ENCODE measurements at regions not wholly inside any gene's neighbourhood (a gene's known extent, or its start where the extent isn't known, plus 50 kb on each side); places are given as distances from the start of the nearest gene placed in this dataset.
A peak's percentile ranks its signal among the peaks of the same experiment; 100 is the strongest.

DNA sequence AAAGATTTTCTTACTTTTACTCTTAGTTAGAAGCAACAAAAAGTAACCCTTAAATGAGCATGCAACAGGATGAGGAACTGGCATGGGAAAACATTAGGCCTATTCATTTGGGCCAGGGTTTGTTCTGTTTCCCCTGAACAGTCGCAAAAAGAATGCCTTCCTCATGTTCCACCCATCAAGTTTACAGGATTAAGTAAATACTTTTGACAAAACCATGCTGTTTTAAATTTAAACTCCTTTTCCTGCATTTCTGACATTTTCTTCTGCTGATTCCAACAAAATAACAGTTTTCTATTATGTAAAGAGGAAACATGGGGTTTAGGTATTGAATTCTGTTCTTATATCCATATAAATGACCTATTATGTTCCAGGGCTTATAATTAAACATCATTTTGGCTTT is 236.6 kb upstream of the ACTBL2 start:
- ChIA-PET POLR2A (no interaction called here), CTCF (no interaction called here)
- no peak for DNase-seq
- Histone ChIP-seq H3K4me1 (ENCODE audit: control insufficient read depth in 1 of 2, insufficient read depth in 2 of 2, low read depth in 1 of 2, low read length in 1 of 2) (no peaks in the 10 kb centered on the region), H3K9ac (no peak overlapping the region), H3K27me3 (ENCODE audit: insufficient read depth) (no peaks in the 10 kb centered on the region), H3K9me2 (no peaks in the 10 kb centered on the region; the same call in 1 of the 2 replicates), H4K20me1 (ENCODE audit: insufficient read depth) (no peaks in the 10 kb centered on the region), H3F3A (replicated peaks; ENCODE audit: insufficient read depth) (no peaks in the 10 kb centered on the region), H3K4me2 (0 out of 2 replicates have a peak overlapping the region, but pooled peaks have one; percentile 3), H2AFZ (ENCODE audit: low read depth) (0 out of 2 replicates have a peak overlapping the region, but pooled peaks have one; percentile 39), H3K79me2 (ENCODE audit: insufficient read depth) (no peaks in the 10 kb centered on the region), H3K27ac (ENCODE audit: low read depth in 2 of 2, low read length in 1 of 2) (peak overlapping the region in 1 of 2 experiments; percentile 28; a peak in 1 of 4 replicates), H3K36me3 (replicated peaks in 1 of 2; ENCODE audit: control insufficient read depth in 1 of 2, insufficient read depth in 2 of 2, low read length in 1 of 2) (no peaks in the 10 kb centered on the region), H3K9me3 (no peaks in the 10 kb centered on the region), H3K4me3 (ENCODE audit: low read depth in 2 of 2, low read length in 1 of 2) (no peak overlapping the region)
- 68% methylated on average over 1 of the region's 1 CpG for WGBS (ENCODE audit: low lambda C conversion rate)
- TF ChIP-seq TEAD4 (IDR thresholded peaks at IDR 0.05; ENCODE audit: borderline replicate concordance, insufficient read depth) (no peak), GABPA (IDR thresholded peaks at IDR 0.05; ENCODE audit: low read depth) (no peak)

- POLR2A ChIA-PET = no interaction called here
- H2AFZ ChIP-seq (ENCODE audit: low read depth) = no peak overlapping the region
- WGBS (ENCODE audit: low lambda C conversion rate) = 35% methylated on average over 2 of the region's 2 CpGs
These were observed 235.5 kb upstream of the ACTBL2 start for GRCh38 chr5:57718155-57718554.

GRCh38 chr5:57717555-57717954 is 234.9 kb upstream of the ACTBL2 start:
- no peak overlapping the region for H2AFZ ChIP-seq (ENCODE audit: low read depth)
- H3K79me2 ChIP-seq (ENCODE audit: insufficient read depth) = no peaks in the 10 kb centered on the region
- H3K4me3 ChIP-seq (ENCODE audit: low read depth in 2 of 2, low read length in 1 of 2) = no peak overlapping the region
- no peak overlapping the region for H3K4me2 ChIP-seq
- no peaks in the 10 kb centered on the region for H3F3A ChIP-seq (replicated peaks; ENCODE audit: insufficient read depth)
- 90% methylated on average over 4 of the region's 4 CpGs for WGBS (ENCODE audit: low lambda C conversion rate)
- no peaks in the 10 kb centered on the region for H3K9me3 ChIP-seq
- H3K27ac ChIP-seq (ENCODE audit: low read depth in 2 of 2, low read length in 1 of 2) = no peak overlapping the region
- no peaks in the 10 kb centered on the region; the same call in 1 of the 2 replicates for H3K9me2 ChIP-seq
- H4K20me1 ChIP-seq (ENCODE audit: insufficient read depth) = no peaks in the 10 kb centered on the region
- no peaks in the 10 kb centered on the region for H3K4me1 ChIP-seq (ENCODE audit: control insufficient read depth in 1 of 2, insufficient read depth in 2 of 2, low read depth in 1 of 2, low read length in 1 of 2)
- ChIA-PET CTCF (interaction anchor here (0.8 kb wide), 1 partner anchor 187 kb away, joined by 4 read pairs; no protein-coding TSS in a partner anchor), POLR2A (no interaction called here)
- no peak for DNase-seq
- H3K36me3 ChIP-seq (replicated peaks in 1 of 2; ENCODE audit: control insufficient read depth in 1 of 2, insufficient read depth in 2 of 2, low read length in 1 of 2) = no peaks in the 10 kb centered on the region
- no peak overlapping the region for H3K9ac ChIP-seq
- no peaks in the 10 kb centered on the region for H3K27me3 ChIP-seq (ENCODE audit: insufficient read depth)
- TF ChIP-seq EP300 (IDR thresholded peaks at IDR 0.05; ENCODE audit: borderline replicate concordance in 1 of 2, low read depth in 1 of 2, low read length in 1 of 2) (no peak), FOXJ3 (CRISPR knock-in tag; IDR thresholded peaks at IDR 0.05) (no peak), JUND (IDR thresholded peaks at IDR 0.05) (no peak), FOSL2 (IDR thresholded peaks at IDR 0.05; ENCODE audit: borderline replicate concordance, low read depth) (no peak), RAD21 (IDR thresholded peaks at IDR 0.05; ENCODE audit: low read length) (no peak), FOXM1 (IDR thresholded peaks at IDR 0.05; ENCODE audit: low read depth) (no peak), RXRA (IDR thresholded peaks at IDR 0.05; ENCODE audit: borderline replicate concordance, low read depth) (no peak), ELF1 (IDR thresholded peaks at IDR 0.05) (no peak), CTCF (IDR thresholded peaks at IDR 0.05) (no peak), TCF12 (IDR thresholded peaks at IDR 0.05) (no peak), NFIC (IDR thresholded peaks at IDR 0.05; ENCODE audit: borderline replicate concordance) (no peak), TEAD4 (IDR thresholded peaks at IDR 0.05; ENCODE audit: borderline replicate concordance, insufficient read depth) (no peak), GATA2 (CRISPR knock-in tag; IDR thresholded peaks at IDR 0.05) (no peak), MXI1 (IDR thresholded peaks at IDR 0.05; ENCODE audit: low read depth, low read length) (no peak), TAF1 (IDR thresholded peaks at IDR 0.05; ENCODE audit: borderline replicate concordance, low read depth, low read length) (no peak)
- TF ChIP-seq, protein P1, sequence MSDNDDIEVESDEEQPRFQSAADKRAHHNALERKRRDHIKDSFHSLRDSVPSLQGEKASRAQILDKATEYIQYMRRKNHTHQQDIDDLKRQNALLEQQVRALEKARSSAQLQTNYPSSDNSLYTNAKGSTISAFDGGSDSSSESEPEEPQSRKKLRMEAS (IDR thresholded peaks at IDR 0.05; ENCODE audit: low read depth) = no peak

More at GRCh38 chr5:57718155-57718554, 235.5 kb upstream of the ACTBL2 start:
- Histone ChIP-seq H3F3A (replicated peaks; ENCODE audit: insufficient read depth) (no peaks in the 10 kb centered on the region), H3K9me2 (no peaks in the 10 kb centered on the region; the same call in 1 of the 2 replicates), H3K9me3 (no peaks in the 10 kb centered on the region), H3K79me2 (ENCODE audit: insufficient read depth) (no peaks in the 10 kb centered on the region), H3K4me2 (no peak overlapping the region), H3K36me3 (replicated peaks in 1 of 2; ENCODE audit: control insufficient read depth in 1 of 2, insufficient read depth in 2 of 2, low read length in 1 of 2) (no peaks in the 10 kb centered on the region), H3K9ac (no peak overlapping the region), H3K27me3 (ENCODE audit: insufficient read depth) (no peaks in the 10 kb centered on the region), H3K27ac (ENCODE audit: low read depth in 2 of 2, low read length in 1 of 2) (no peak overlapping the region), H3K4me1 (ENCODE audit: control insufficient read depth in 1 of 2, insufficient read depth in 2 of 2, low read depth in 1 of 2, low read length in 1 of 2) (no peaks in the 10 kb centered on the region), H4K20me1 (ENCODE audit: insufficient read depth) (no peaks in the 10 kb centered on the region), H3K4me3 (ENCODE audit: low read depth in 2 of 2, low read length in 1 of 2) (no peak overlapping the region)
- CTCF ChIA-PET = interaction anchor here (0.8 kb wide), 1 partner anchor 188 kb away, joined by 4 read pairs; no protein-coding TSS in a partner anchor
- TF ChIP-seq EP300 (IDR thresholded peaks at IDR 0.05; ENCODE audit: borderline replicate concordance in 1 of 2, low read depth in 1 of 2, low read length in 1 of 2) (no peak), MEF2A (IDR thresholded peaks at IDR 0.05; ENCODE audit: borderline replicate concordance, low read depth) (no peak), PBX3 (IDR thresholded peaks at IDR 0.05) (no peak)
- TF ChIP-seq, protein P1 (IDR thresholded peaks at IDR 0.05; ENCODE audit: low read depth) = no peak
- DNase-seq = no peak
